T-helper 2 cell treated with Interferon-gamma antibody and Interleukin-4, amounts not matched to agents 5 μg/mL and 100 μg/mL, for 36 hours (primary cell): ENCODE measurements at regions not wholly inside any gene's neighbourhood (a gene's known extent, or its start where the extent isn't known, plus 50 kb on each side); places are given as distances from the start of the nearest gene placed in this dataset.
A peak's percentile ranks its signal among the peaks of the same experiment; 100 is the strongest.

Experiments used
- DNase-seq: peaks from one replicate; pipeline ENCODE4 v3.0.0; 2021; ENCODE audit warnings: low spot score
- H3K27ac Mint-ChIP-seq: one replicate; pipeline ENCODE4 v1.8.0; 2021; ENCODE audit warnings: mild to moderate bottlenecking, mixed read lengths
- H3K27me3 Mint-ChIP-seq: one replicate; pipeline ENCODE4 v1.8.0; 2021; ENCODE audit warnings: low read depth, mixed read lengths
- H3K36me3 Mint-ChIP-seq: one replicate; pipeline ENCODE4 v1.8.0; 2021; ENCODE audit warnings: low read depth, mixed read lengths
- H3K4me1 Mint-ChIP-seq: one replicate; pipeline ENCODE4 v1.8.0; 2021; ENCODE audit warnings: low read depth, mixed read lengths
- H3K4me3 Mint-ChIP-seq: one replicate; pipeline ENCODE4 v1.8.0; 2022; ENCODE audit warnings: mild to moderate bottlenecking, moderate library complexity, mixed read lengths
- H3K9me3 Mint-ChIP-seq: one replicate; pipeline ENCODE4 v1.8.0; 2021; ENCODE audit warnings: mixed read lengths

DNA sequence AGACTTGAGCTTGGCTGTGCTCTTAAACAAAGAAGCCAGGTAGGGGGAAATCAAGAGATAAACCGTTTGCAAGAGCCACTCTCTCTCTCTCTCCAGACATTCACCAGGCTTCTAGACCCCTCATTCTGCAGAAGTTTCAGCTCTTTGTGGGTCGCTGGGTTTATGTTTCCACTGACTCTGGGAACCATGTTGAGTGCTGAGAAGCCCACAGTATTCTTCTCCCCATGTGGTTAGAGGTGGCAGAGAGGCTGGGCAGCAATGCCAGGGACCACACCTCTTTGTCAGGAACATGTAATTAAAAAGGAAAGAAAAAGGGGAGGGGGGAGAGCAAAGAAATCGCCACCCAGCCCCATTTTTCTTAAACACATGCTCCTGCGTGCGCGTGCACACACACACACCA is 154.8 kb upstream of the SOX9 start:
- Mint-ChIP-seq H3K27me3 (no peaks in the 10 kb centered on the region), H3K36me3 (no peaks in the 10 kb centered on the region), H3K4me1 (no peaks in the 10 kb centered on the region), H3K27ac (no peak overlapping the region), H3K4me3 (no peak overlapping the region), H3K9me3 (peaks cover under 1% of the 10 kb centered on the region)
- no peak for DNase-seq

DNA sequence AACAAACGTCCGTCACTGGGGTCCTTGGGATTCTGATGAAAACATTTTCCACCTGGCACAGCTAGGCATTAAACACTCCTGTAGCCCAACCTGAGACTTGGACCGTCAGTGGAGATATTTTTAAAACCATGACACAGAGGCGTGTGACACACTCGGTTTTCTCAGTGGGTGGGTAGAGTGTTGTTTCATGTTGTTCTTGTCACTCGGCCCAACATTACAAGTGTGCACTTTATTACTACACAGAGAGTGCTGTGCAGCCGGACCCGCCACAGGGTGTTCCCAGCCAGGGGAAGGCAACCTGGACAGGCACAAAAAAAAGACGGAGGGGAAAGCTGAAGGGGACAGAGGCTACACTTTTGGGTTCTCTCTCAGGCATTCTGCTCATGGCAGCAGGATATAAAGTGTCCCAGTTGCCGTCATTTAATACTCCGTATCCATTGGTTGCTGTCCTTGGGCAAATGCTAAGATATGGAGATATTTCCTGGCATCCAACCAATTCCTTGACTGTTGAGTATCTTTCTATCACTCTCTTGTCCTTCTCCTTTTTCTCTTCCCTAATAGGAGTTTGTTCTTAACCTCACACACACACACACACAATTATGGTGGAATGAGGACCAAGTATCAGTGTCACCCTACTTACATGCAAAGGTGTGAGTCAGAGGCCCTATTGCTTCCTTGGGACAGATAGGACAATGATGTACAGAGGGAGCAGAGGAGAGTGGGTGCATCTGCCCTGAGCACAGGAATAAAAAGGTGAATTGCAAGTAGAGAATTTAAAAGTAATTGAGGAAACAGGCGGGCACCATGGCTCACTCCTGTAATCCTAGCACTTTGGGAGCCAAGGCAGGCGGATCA is 154.1 kb upstream of the SOX9 start:
- no peak for DNase-seq
- Mint-ChIP-seq H3K9me3 (no peaks in the 10 kb centered on the region), H3K36me3 (no peaks in the 10 kb centered on the region), H3K27ac (no peak overlapping the region), H3K4me3 (no peak overlapping the region), H3K4me1 (no peaks in the 10 kb centered on the region), H3K27me3 (no peaks in the 10 kb centered on the region)

DNA sequence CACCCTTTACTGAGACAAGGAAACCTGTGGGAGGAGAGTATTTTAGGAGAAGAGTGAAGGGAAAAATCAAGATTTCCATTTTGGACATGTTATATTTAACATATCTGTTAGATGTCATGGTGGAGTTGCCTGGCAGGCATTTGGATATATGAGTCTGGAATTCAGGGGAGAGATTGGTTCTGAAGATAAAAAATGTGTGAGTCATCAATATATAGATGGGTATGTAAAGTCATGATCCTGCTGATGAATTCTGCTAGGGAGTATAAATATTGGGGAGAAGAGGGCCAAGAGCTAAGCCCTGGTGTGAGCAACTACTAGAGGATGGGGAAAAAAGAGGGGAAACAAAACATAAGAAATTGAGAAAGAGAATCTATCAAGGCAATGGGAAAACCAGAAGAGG is 151.3 kb upstream of the SOX9 start:
- H3K4me3 Mint-ChIP-seq: no peak overlapping the region
- no peak overlapping the region for H3K27ac Mint-ChIP-seq
- peaks cover 10% of the 10 kb centered on the region for H3K9me3 Mint-ChIP-seq

DNA sequence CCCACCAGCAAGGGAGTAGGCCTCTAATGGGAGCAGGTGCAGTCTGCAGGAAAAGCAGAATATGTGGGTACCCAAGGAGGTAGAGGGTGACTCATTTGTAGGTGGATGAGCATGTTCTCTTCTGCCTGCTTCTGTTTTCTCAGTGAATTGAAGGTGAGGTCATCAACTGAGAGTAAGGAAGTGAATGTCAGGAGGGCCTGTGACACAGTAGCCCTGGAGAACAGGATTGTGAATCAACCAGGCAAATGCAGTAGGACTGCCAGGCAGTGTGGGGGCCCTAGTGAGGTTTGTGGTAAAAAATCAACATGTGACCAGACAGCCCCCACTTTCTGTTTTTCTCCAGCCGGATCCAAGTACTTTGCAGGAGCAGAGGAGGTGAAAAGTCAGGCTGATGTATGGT is 150.5 kb upstream of the SOX9 start:
- H3K4me3 Mint-ChIP-seq: no peak overlapping the region
- H3K27ac Mint-ChIP-seq: no peak overlapping the region
- no peak for DNase-seq
- no peaks in the 10 kb centered on the region for H3K4me1 Mint-ChIP-seq
- no peaks in the 10 kb centered on the region for H3K36me3 Mint-ChIP-seq
- H3K27me3 Mint-ChIP-seq: no peaks in the 10 kb centered on the region
- H3K9me3 Mint-ChIP-seq: peaks cover 10% of the 10 kb centered on the region

More for the DNA sequence above, 151.3 kb upstream of the SOX9 start:
- Mint-ChIP-seq H3K27me3 (no peaks in the 10 kb centered on the region), H3K4me1 (no peaks in the 10 kb centered on the region), H3K36me3 (no peaks in the 10 kb centered on the region)
- DNase-seq: no peak

DNA sequence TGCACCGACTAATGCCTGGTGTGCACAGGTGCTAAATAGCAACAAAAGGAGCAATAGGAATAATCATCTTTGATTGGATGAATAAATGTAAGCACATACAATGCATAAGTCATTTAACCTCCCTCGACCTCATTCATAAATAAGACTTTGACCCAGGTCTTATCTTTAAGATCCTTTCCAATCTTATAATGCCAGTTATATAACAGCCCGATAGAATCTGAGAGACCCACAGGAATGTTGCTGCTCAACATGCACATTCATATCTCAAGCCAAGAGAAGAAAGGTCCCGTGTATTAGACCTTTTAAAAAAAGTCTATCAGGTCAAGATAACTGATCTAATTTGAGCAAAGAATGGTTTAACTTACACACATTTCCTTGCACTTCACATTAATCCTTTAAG is 146.8 kb upstream of the SOX9 start:
- Mint-ChIP-seq H3K4me1 (no peaks in the 10 kb centered on the region), H3K9me3 (peaks cover 14% of the 10 kb centered on the region), H3K27me3 (no peaks in the 10 kb centered on the region), H3K27ac (no peak overlapping the region), H3K36me3 (no peaks in the 10 kb centered on the region), H3K4me3 (no peak overlapping the region)
- no peak for DNase-seq

DNA sequence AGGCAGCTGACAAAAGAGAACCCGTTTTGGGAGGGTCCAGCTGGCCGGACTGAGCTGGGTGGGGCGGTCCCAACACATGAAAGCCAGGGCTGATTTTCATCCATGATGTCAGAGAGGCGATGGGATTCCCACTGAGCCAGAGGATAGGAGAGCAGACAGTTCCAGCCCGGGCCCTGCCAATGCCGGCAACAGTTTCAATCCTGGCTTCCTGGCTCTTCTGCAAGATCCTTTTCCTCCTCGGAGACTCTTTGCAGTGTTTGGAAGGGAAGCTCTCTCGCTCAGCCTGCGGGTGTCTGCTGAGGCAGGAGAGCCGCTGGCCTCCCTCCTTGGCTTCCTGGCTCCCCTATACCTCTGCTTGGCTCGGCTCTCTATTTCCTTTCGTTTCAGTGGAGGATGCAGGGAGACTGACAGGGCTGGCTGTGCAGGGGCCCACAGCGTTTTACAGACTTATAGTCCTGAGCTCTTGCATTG is 145.5 kb upstream of the SOX9 start:
- H3K27me3 Mint-ChIP-seq: no peaks in the 10 kb centered on the region
- H3K27ac Mint-ChIP-seq: no peak overlapping the region
- no peak for DNase-seq
- H3K9me3 Mint-ChIP-seq: peaks cover 14% of the 10 kb centered on the region
- H3K4me1 Mint-ChIP-seq: no peaks in the 10 kb centered on the region
- H3K4me3 Mint-ChIP-seq: no peak overlapping the region
- H3K36me3 Mint-ChIP-seq: no peaks in the 10 kb centered on the region

DNA sequence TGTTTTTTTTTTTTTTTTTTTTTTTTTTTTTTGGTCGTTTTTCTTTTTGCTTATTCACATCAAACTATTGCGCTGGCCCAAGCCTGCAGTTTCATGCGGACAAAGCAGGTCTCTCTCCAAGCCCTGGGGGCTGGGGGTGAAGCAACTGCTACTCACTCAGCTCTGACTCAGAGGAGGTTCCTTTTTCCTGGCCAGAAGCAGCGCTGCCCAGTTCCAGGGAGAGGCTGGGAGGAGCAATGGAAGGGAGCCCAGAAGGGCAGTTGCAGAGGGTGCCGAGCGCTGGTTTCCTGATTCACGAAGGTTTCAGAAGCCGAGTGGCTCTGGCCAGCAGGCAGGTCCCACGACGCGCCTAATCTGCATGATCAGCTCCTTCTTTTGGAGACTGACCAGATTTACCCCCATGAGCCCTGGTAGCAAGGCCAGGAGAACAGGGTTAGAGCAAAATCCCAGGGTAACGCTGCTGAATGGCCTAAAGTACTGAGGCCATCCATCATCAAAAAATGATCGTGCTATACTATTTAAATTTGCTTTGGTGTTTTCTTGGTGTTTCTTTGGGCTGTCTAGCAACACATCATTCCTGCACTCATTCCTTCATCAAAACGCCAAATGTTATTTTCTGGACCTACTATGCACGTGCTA is 144.7 kb upstream of the SOX9 start:
- H3K4me3 Mint-ChIP-seq: no peak overlapping the region
- no peak for DNase-seq
- H3K9me3 Mint-ChIP-seq: peaks cover 14% of the 10 kb centered on the region
- no peaks in the 10 kb centered on the region for H3K36me3 Mint-ChIP-seq
- H3K27me3 Mint-ChIP-seq: no peaks in the 10 kb centered on the region
- no peak overlapping the region for H3K27ac Mint-ChIP-seq
- no peaks in the 10 kb centered on the region for H3K4me1 Mint-ChIP-seq

DNA sequence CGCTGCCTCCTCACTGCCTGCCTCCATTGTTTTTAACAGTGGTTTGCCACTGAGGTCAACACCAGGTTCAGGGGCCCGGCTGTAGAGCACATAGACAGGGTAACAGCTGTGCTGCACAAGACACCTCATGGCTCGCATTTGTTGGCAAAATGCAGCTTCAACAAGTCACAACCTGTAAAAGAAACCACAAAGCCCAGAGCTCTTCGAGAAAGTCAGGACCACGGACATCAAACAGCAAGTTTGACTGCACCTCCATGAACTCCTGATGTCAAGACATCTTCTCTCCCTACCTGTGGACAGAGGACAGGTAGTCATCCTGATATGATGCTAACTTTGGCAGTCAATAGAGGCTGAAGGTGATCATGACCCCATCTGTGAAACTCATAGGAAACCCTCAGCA is 142.4 kb upstream of the SOX9 start:
- Mint-ChIP-seq H3K4me1 (no peaks in the 10 kb centered on the region), H3K36me3 (no peaks in the 10 kb centered on the region), H3K27ac (no peak overlapping the region), H3K9me3 (peaks cover 8% of the 10 kb centered on the region), H3K4me3 (no peak overlapping the region), H3K27me3 (no peaks in the 10 kb centered on the region)
- DNase-seq: no peak

DNA sequence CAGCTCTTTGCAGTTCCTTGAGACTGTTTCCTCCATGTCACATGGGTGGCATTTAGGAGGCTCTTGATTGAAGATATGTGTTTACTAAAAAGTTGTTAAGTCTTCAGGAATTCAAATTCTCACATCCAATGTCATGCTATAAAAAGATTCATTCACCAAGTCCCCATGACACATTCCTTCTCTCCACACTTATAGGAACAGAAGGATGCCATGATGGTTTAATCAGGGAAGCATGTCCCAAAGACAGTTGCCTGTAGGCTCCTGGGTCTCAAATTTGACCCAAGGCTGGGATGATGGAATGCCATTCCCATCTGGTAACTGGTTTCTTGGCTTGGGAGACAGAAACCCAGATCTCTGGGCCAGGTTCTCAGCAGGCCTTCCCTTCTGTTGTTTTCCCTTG is 140.6 kb upstream of the SOX9 start:
- H3K27ac Mint-ChIP-seq: no peak overlapping the region
- H3K9me3 Mint-ChIP-seq: peaks cover 5% of the 10 kb centered on the region
- H3K36me3 Mint-ChIP-seq: no peaks in the 10 kb centered on the region
- H3K4me3 Mint-ChIP-seq: no peak overlapping the region
- DNase-seq: no peak
- H3K27me3 Mint-ChIP-seq: no peaks in the 10 kb centered on the region
- H3K4me1 Mint-ChIP-seq: no peaks in the 10 kb centered on the region

DNA sequence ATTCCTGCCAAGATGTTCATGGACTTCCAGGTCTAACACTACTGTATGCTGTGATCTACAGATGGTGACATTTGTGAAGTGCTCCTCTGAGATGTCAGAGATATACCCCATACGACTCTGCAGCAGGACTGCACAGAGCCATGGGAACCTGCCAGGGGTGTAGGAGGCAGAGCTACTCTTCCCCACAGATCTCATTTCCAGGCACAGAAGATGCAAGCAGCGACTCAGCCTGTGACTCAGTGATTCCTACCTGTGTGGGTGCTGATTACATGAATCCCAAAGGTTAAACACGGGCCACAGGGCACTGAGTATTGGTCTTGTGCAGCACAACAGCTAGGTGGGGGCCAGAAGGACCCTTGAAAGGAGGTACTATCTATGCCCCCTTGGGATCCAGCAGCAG is 137.0 kb upstream of the SOX9 start:
- Mint-ChIP-seq H3K27me3 (no peaks in the 10 kb centered on the region), H3K27ac (no peak overlapping the region), H3K4me3 (no peak overlapping the region), H3K4me1 (peaks cover 2% of the 10 kb centered on the region), H3K9me3 (peaks cover 3% of the 10 kb centered on the region), H3K36me3 (no peaks in the 10 kb centered on the region)
- DNase-seq: peak; percentile 5

DNA sequence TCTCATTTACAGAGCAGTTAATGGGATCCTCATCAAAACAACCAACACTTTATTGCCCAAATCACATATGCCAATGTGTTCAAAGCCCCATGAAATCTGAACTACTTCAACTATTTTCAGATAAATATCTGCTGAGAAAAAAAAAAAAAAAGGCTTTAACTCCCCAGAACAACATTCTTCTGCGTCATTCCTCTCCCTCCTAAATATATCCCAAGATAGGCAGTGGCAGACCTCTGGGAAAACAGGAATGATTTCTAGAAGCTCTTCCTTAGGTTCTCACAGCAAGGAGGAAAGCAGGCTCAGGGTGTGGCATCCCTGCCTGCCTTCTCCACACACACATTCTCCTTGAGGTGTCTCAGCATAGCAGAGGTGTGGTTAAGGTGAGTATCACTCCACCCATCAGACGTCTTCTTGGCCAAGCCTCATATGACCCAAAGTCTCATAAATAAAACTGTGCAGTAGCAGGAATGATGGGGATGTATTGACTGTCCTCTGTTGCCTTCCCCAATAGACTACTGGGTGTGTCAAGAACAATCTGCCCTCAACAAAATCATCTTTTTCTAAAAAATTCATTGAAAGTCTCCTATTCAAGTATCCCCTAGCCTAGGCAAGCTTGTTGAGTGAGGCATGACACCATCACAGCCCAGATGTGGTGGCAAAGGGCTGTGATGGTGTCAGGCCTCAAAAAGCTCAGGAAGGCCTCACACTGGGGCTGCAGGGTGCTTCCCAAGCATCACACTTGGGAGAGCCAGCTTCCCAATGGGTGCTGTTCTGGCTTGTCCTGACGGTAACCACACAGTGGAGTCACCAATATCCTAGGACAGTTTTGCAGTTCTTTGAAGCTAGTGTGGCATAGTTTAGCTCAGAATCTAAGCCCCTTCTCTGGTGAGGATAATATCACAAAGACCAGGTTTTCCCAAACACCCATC is 135.4 kb upstream of the SOX9 start:
- peaks cover 3% of the 10 kb centered on the region for H3K9me3 Mint-ChIP-seq
- H3K27me3 Mint-ChIP-seq: no peaks in the 10 kb centered on the region
- no peak for DNase-seq
- H3K36me3 Mint-ChIP-seq: no peaks in the 10 kb centered on the region
- peaks cover 2% of the 10 kb centered on the region for H3K4me1 Mint-ChIP-seq
- no peak overlapping the region for H3K4me3 Mint-ChIP-seq
- no peak overlapping the region for H3K27ac Mint-ChIP-seq

DNA sequence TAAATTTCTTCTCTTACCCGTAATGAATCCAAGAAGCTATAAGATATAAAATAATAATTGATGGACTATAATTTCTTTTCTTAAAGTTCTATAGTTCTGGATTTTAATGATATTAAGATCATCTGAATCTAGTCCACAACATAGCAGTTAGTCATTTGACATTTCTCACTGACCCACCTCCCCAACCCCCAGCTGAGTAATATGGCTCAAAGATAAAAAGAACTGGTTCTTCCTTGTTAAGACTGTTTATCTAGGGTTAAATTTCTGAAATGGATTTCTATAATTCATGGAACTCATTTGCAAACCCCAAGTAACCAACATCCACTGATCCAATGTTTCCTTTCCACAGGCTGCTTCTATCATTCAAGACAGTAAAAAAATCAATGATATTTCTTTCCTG is 133.9 kb upstream of the SOX9 start:
- no peaks in the 10 kb centered on the region for H3K36me3 Mint-ChIP-seq
- no peak for DNase-seq
- H3K4me1 Mint-ChIP-seq: peaks cover 2% of the 10 kb centered on the region
- H3K9me3 Mint-ChIP-seq: peaks cover 5% of the 10 kb centered on the region
- no peaks in the 10 kb centered on the region for H3K27me3 Mint-ChIP-seq
- no peak overlapping the region for H3K4me3 Mint-ChIP-seq
- no peak overlapping the region for H3K27ac Mint-ChIP-seq

DNA sequence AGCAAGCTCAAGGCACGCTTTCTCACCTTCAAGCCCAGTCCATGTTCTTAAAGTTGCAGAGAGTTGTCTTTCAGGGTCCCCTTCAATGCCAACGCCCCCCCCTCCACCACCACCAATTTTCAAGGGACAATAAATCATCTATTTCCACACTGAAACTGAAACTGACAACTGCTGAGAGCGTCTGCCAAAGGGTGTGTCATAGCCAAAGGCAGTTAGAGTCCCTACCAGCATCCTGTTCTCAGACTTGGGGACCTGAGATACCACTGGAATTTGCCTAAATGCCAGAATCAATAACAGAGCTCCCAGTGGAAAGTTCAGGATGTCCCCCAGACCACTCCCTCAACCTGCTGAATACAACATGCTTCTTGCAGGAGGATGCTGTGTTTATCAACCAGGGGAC is 133.2 kb upstream of the SOX9 start:
- no peak for DNase-seq
- Mint-ChIP-seq H3K27ac (no peak overlapping the region), H3K36me3 (no peaks in the 10 kb centered on the region), H3K4me1 (peaks cover 2% of the 10 kb centered on the region), H3K9me3 (peaks cover 11% of the 10 kb centered on the region), H3K4me3 (no peak overlapping the region), H3K27me3 (no peaks in the 10 kb centered on the region)

DNA sequence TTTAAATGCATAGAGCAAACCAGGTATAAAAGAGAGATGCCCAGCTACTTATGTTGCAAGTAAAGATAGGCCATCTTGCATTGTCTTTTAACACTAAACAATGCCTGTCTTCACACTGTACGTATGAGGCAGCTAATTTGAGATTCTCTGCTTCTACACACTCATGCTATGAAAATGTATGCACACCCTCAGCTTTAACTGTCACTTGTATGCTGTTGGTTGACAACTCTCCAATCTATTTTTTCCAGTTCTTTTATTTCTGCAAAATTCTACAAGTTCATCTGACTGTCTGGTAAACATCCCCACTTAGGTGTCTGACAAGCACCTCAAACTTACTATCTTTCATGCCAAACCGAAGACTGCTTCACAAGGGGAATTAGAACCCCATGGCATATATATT is 131.7 kb upstream of the SOX9 start:
- no peak for DNase-seq
- Mint-ChIP-seq H3K27ac (no peak overlapping the region), H3K4me1 (peaks cover 2% of the 10 kb centered on the region), H3K4me3 (no peak overlapping the region), H3K9me3 (peaks cover 11% of the 10 kb centered on the region), H3K36me3 (no peaks in the 10 kb centered on the region), H3K27me3 (no peaks in the 10 kb centered on the region)
